SK-N-SH treated with all-trans-retinoic acid at 6 μM for 48 hours (cell line): ENCODE measurements at regions not wholly inside any gene's neighbourhood (a gene's known extent, or its start where the extent isn't known, plus 50 kb on each side); places are given as distances from the start of the nearest gene placed in this dataset.

Experiments used
- ATAC-seq: fragments of 200-7000 bp; cut with Tn5 transposase; 3 replicates; pipeline ENCODE4 v1.9.1; 2020; ENCODE audit warnings: mild to moderate bottlenecking, moderate library complexity
- ARNTL ChIP-seq: fragments of 450-650 bp; formaldehyde crosslinking; IDR thresholded peaks from 2 replicates; pipeline ENCODE4 v1.5.0; 2020; ENCODE audit warnings: low read depth, mild to moderate bottlenecking, moderate library complexity, borderline replicate concordance
- BACH2 ChIP-seq: fragments of 250-450 bp; sonication (Bioruptor Pico); IDR thresholded peaks from 2 replicates; pipeline ENCODE4 v1.9.0; 2021; ENCODE audit warnings: mild to moderate bottlenecking, borderline replicate concordance
- CSDC2 ChIP-seq: fragments of 250-450 bp; sonication (Bioruptor Pico); IDR thresholded peaks from 2 replicates; pipeline ENCODE4 v1.5.0; 2020; ENCODE audit warnings: mild to moderate bottlenecking, moderate library complexity
- CSRNP3 ChIP-seq: fragments of 250-450 bp; sonication (Bioruptor Pico); IDR thresholded peaks from 2 replicates; pipeline ENCODE4 v1.5.1; 2021; ENCODE audit warnings: mild to moderate bottlenecking, moderate library complexity
- ESRRG ChIP-seq: fragments of 250-450 bp; sonication (Bioruptor Pico); IDR thresholded peaks from 2 replicates; pipeline ENCODE4 v1.6.1; 2021; ENCODE audit warnings: mild to moderate bottlenecking
- GLIS3 ChIP-seq: fragments of 250-450 bp; sonication (Bioruptor Pico); IDR thresholded peaks from 2 replicates; pipeline ENCODE4 v1.5.0; 2020; ENCODE audit warnings: mild to moderate bottlenecking, moderate library complexity
- ISL1 ChIP-seq: fragments of 250-450 bp; sonication (Bioruptor Pico); IDR thresholded peaks from 2 replicates; pipeline ENCODE4 v2.1.2; 2022; ENCODE audit warnings: mild to moderate bottlenecking, moderate library complexity
- OSR1 ChIP-seq: fragments of 250-450 bp; sonication (Bioruptor Pico); IDR thresholded peaks from 2 replicates; pipeline ENCODE4 v1.8.0; 2022; ENCODE audit warnings: moderate library complexity, mild to moderate bottlenecking, inconsistent platforms
- PATZ1 ChIP-seq: fragments of 250-450 bp; sonication (Bioruptor Pico); IDR thresholded peaks from 2 replicates; pipeline ENCODE4 v1.8.0; 2020; ENCODE audit warnings: mild to moderate bottlenecking, moderate library complexity, borderline replicate concordance
- POU6F1 ChIP-seq: fragments of 250-450 bp; sonication (Bioruptor Pico); IDR thresholded peaks from 2 replicates; pipeline ENCODE4 v1.8.0; 2021; ENCODE audit warnings: low read depth, mild to moderate bottlenecking, moderate library complexity, borderline replicate concordance
- PPARA ChIP-seq: fragments of 250-450 bp; sonication (Bioruptor Pico); IDR thresholded peaks from 2 replicates; pipeline ENCODE4 v1.5.0; 2020; ENCODE audit warnings: mild to moderate bottlenecking, borderline replicate concordance
- RARB ChIP-seq: fragments of 250-450 bp; sonication (Bioruptor Pico); IDR thresholded peaks from 2 replicates; pipeline ENCODE4 v1.8.0; 2021; ENCODE audit warnings: mild to moderate bottlenecking, moderate library complexity
- SNAI2 ChIP-seq: fragments of 250-450 bp; sonication (Bioruptor Pico); IDR thresholded peaks from 2 replicates; pipeline ENCODE4 v1.5.0; 2020; ENCODE audit warnings: mild to moderate bottlenecking, moderate library complexity
- TCF4 ChIP-seq: fragments of 250-450 bp; sonication (Bioruptor Pico); IDR thresholded peaks from 2 replicates; pipeline ENCODE4 v1.8.0; 2021; ENCODE audit warnings: mild to moderate bottlenecking, moderate library complexity, borderline replicate concordance
- TSHZ2 ChIP-seq: fragments of 250-450 bp; sonication (Bioruptor Pico); IDR thresholded peaks from 2 replicates; pipeline ENCODE4 v1.5.0; 2020; ENCODE audit warnings: mild to moderate bottlenecking, moderate library complexity
- ZC3H10 ChIP-seq: fragments of 250-450 bp; sonication (Bioruptor Pico); IDR thresholded peaks from 2 replicates; pipeline ENCODE4 v1.5.1; 2021; ENCODE audit warnings: mild to moderate bottlenecking, moderate library complexity
- ZFP3 ChIP-seq: fragments of 250-450 bp; sonication (Bioruptor Pico); IDR thresholded peaks from 2 replicates; pipeline ENCODE4 v1.5.0; 2020; ENCODE audit warnings: mild to moderate bottlenecking, moderate library complexity
- ZFP30 ChIP-seq: fragments of 450-650 bp; formaldehyde crosslinking; IDR thresholded peaks from 2 replicates; pipeline ENCODE4 v1.5.0; 2022; ENCODE audit warnings: mild to moderate bottlenecking, moderate library complexity
- ZNF565 ChIP-seq: fragments of 450-650 bp; formaldehyde crosslinking; conservative IDR thresholded peaks from 2 replicates; pipeline ENCODE4 v1.5.0; 2020; ENCODE audit warnings: low read depth, mild to moderate bottlenecking, moderate library complexity
- ZNF70 ChIP-seq: fragments of 450-650 bp; formaldehyde crosslinking; IDR thresholded peaks from 2 replicates; pipeline ENCODE4 v1.5.0; 2020; ENCODE audit warnings: mild to moderate bottlenecking, moderate library complexity
- ZNF8 ChIP-seq: fragments of 450-650 bp; formaldehyde crosslinking; IDR thresholded peaks from 2 replicates; pipeline ENCODE4 v1.5.0; 2020; ENCODE audit warnings: mild to moderate bottlenecking, moderate library complexity

- ATAC-seq, result no peak
- TF ChIP-seq ISL1 (no peak), ZFP3 (CRISPR knock-in tag) (no peak), ZFP30 (CRISPR knock-in tag) (no peak), TSHZ2 (CRISPR knock-in tag) (no peak), PPARA (no peak), SNAI2 (CRISPR knock-in tag) (no peak), TCF4 (CRISPR knock-in tag) (no peak), BACH2 (no peak), PATZ1 (CRISPR knock-in tag) (no peak), POU6F1 (CRISPR knock-in tag) (no peak), GLIS3 (CRISPR knock-in tag) (no peak), ESRRG (CRISPR knock-in tag) (no peak), ZNF8 (CRISPR knock-in tag) (no peak), ZNF565 (CRISPR knock-in tag) (no peak), OSR1 (CRISPR knock-in tag) (no peak), ZC3H10 (CRISPR knock-in tag) (no peak)
These were observed 108.9 kb upstream of the MAP4K3 start for GRCh38 chr2:39545957-39546356.

GRCh38 chr2:39546409-39546808 is 109.3 kb upstream of the MAP4K3 start:
- ATAC-seq, result no peak

GRCh38 chr2:39546937-39547336 is 109.9 kb upstream of the MAP4K3 start:
- TF ChIP-seq ZNF8 (CRISPR knock-in tag) (no peak), TSHZ2 (CRISPR knock-in tag) (no peak), OSR1 (CRISPR knock-in tag) (no peak), ARNTL (CRISPR knock-in tag) (no peak), ZC3H10 (CRISPR knock-in tag) (no peak), RARB (CRISPR knock-in tag) (no peak), ISL1 (no peak), ZNF70 (CRISPR knock-in tag) (no peak), SNAI2 (CRISPR knock-in tag) (no peak), CSRNP3 (no peak), PATZ1 (CRISPR knock-in tag) (no peak), ZFP3 (CRISPR knock-in tag) (no peak), ZNF565 (CRISPR knock-in tag) (no peak), GLIS3 (CRISPR knock-in tag) (no peak), CSDC2 (CRISPR knock-in tag) (no peak)
- TF ChIP-seq, all 23 proteins: peak for 0
- ATAC-seq, result no peak

More at GRCh38 chr2:39546409-39546808, 109.3 kb upstream of the MAP4K3 start:
- no peak for TF ChIP-seq ZFP3 (CRISPR knock-in tag)
- TF ChIP-seq, all 23 proteins: peak for 0
